B cell (primary cell): ENCODE measurements at regions not wholly inside any gene's neighbourhood (a gene's known extent, or its start where the extent isn't known, plus 50 kb on each side); places are given as distances from the start of the nearest gene placed in this dataset.

Experiments
- ATAC-seq: fragments of 200-7000 bp; cut with Tn5 transposase; one replicate; pipeline ENCODE4 v1.10.0; 2021; ENCODE audit warnings: low read depth, mild to moderate bottlenecking, moderate number of reproducible peaks, moderate library complexity
- CTCF ChIA-PET: fragments of 350-600 bp; sonication (Branson Sonifier 250); formaldehyde crosslinking; loops from one replicate; lab custom pipeline; 2021; ENCODE audit warnings: antibody characterized with exemption, inconsistent platforms; lab: Charles Lee
- POLR2A ChIA-PET: fragments of 350-600 bp; sonication (Branson Sonifier 250); formaldehyde crosslinking; loops from one replicate; lab custom pipeline; 2021; ENCODE audit warnings: antibody characterized with exemption; lab: Charles Lee
- DNase-seq: peaks from one replicate; pipeline ENCODE4 v3.0.0; 2013
- H2AFZ ChIP-seq: 2 replicates; pipeline ENCODE4 v1.6.1; 2012; ENCODE audit warnings: mild to moderate bottlenecking, low read depth, low read length; ENCODE audit not compliant: insufficient read depth, poor library complexity, severe bottlenecking
- H3K27ac ChIP-seq, 2 donors: 1 replicate in 1 of 2; 2 replicates in 1 of 2; pipeline ENCODE4 v1.5.1; 2012 to 2013; ENCODE audit warnings: low read length in 2 of 2, mild to moderate bottlenecking in 2 of 2, moderate library complexity in 1 of 2
- H3K27me3 ChIP-seq, 4 experiments: fragments of 200-600 bp in 1 of 4; sonication (generic) in 1 of 4; replicated peaks in 1 of 4; 1 replicate in 2 of 4; 2 replicates in 2 of 4; pipeline versions ENCODE4 v1.6.1 to v1.7.0; 2013 to 2016; ENCODE audit warnings: low read length in 3 of 4, mild to moderate bottlenecking in 2 of 4, mixed read lengths in 1 of 4, moderate library complexity in 1 of 4; ENCODE audit not compliant: insufficient read depth in 4 of 4, control insufficient read depth in 3 of 4; ENCODE audit errors: control extremely low read depth in 1 of 4
- H3K36me3 ChIP-seq, 2 experiments: replicated peaks in 1 of 2; 1 replicate in 1 of 2; 2 replicates in 1 of 2; pipeline versions ENCODE4 v1.6.1 to v1.7.1; 2013; ENCODE audit warnings: low read length in 1 of 2; ENCODE audit not compliant: insufficient read depth in 2 of 2, control insufficient read depth in 1 of 2; ENCODE audit errors: control extremely low read depth in 1 of 2, extremely low read depth in 1 of 2
- H3K4me1 ChIP-seq, 2 donors: fragments of 200-600 bp in 1 of 2; sonication (generic) in 1 of 2; 1 replicate in 1 of 2; 2 replicates in 1 of 2; pipeline versions ENCODE4 v1.5.1 to v1.6.1; 2013 to 2017; ENCODE audit warnings: low read length in 2 of 2; ENCODE audit not compliant: control insufficient read depth in 2 of 2, insufficient read depth in 2 of 2
- H3K4me2 ChIP-seq: replicated peaks from 2 replicates; pipeline ENCODE3; 2012; ENCODE audit warnings: mild to moderate bottlenecking, low read depth, low read length; ENCODE audit not compliant: poor library complexity, severe bottlenecking
- H3K4me3 ChIP-seq, 5 experiments: fragments of 200-600 bp in 1 of 5; sonication (generic) in 1 of 5; 1 replicate in 3 of 5; 2 replicates in 2 of 5; pipeline versions ENCODE4 v1.5.1 to v1.7.0; 2011 to 2016; ENCODE audit warnings: low read length in 4 of 5, mild to moderate bottlenecking in 4 of 5, low read depth in 2 of 5, control low read depth in 1 of 5, moderate library complexity in 1 of 5; ENCODE audit not compliant: insufficient read depth in 1 of 5; ENCODE audit errors: control extremely low read depth in 1 of 5, extremely low read depth in 1 of 5
- H3K79me2 ChIP-seq: fragments of 200-600 bp; sonication (generic); one replicate; pipeline ENCODE4 v1.6.0; 2016; ENCODE audit warnings: low read length; ENCODE audit not compliant: control insufficient read depth, insufficient read depth
- H3K9ac ChIP-seq: fragments of 200-600 bp; sonication (generic); 2 replicates; pipeline ENCODE4 v1.6.1; 2017; ENCODE audit warnings: mild to moderate bottlenecking, low read length, moderate library complexity
- H3K9me3 ChIP-seq, 3 donors: one replicate each; pipeline versions ENCODE4 v1.6.1 to v1.7.1; 2013; ENCODE audit warnings: low read length in 2 of 3; ENCODE audit not compliant: control insufficient read depth in 2 of 3, insufficient read depth in 1 of 3; ENCODE audit errors: control extremely low read depth in 1 of 3
- H4K20me1 ChIP-seq: 2 replicates; pipeline ENCODE4 v1.6.0; 2012; ENCODE audit warnings: mild to moderate bottlenecking, low read length; ENCODE audit not compliant: insufficient read depth, control insufficient read depth, poor library complexity, severe bottlenecking
- H3K27ac Mint-ChIP-seq: one replicate; pipeline ENCODE4 v1.8.0; 2021; ENCODE audit warnings: mixed read lengths
- H3K27me3 Mint-ChIP-seq: one replicate; pipeline ENCODE4 v1.8.0; 2021; ENCODE audit warnings: mixed read lengths
- H3K4me1 Mint-ChIP-seq: one replicate; pipeline ENCODE4 v1.8.0; 2021; ENCODE audit warnings: mixed read lengths
- H3K4me3 Mint-ChIP-seq: one replicate; pipeline ENCODE4 v1.8.0; 2021; ENCODE audit warnings: mixed read lengths
- H3K9me3 Mint-ChIP-seq: one replicate; pipeline ENCODE4 v1.8.0; 2022; ENCODE audit warnings: mixed read lengths; ENCODE audit not compliant: insufficient read depth
- CTCF ChIP-seq: fragments of 200-600 bp; IDR thresholded peaks from one replicate; pipeline ENCODE4 v1.8.0; 2022; ENCODE audit warnings: antibody characterized with exemption, mild to moderate bottlenecking
- EZH2 ChIP-seq: IDR thresholded peaks from 2 replicates; pipeline ENCODE4 v1.6.1; 2012; ENCODE audit warnings: borderline replicate concordance, low read depth, mild to moderate bottlenecking, moderate library complexity, low read length; ENCODE audit not compliant: insufficient read depth, poor library complexity, severe bottlenecking
- WGBS: methylation state at CpG from one replicate; pipeline ENCODE4 v1.1.5; 2013; ENCODE audit warnings: missing lambda C conversion rate; ENCODE audit not compliant: insufficient coverage; 5-methylcytosine and 5-hydroxymethylcytosine counted together
- intact Hi-C: fragments of 100-400 bp; cut with micrococcal nuclease; formaldehyde crosslinking; loops from one replicate; pipeline ENCODE4 v1.10.0; 2022

GRCh38 chr18:47457614-47458013, 206.2 kb upstream of the SKOR2 start:
- Mint-ChIP-seq H3K4me3 (no peak overlapping the region), H3K9me3 (no peaks in the 10 kb centered on the region), H3K4me1 (no peaks in the 10 kb centered on the region), H3K27me3 (peaks cover 6% of the 10 kb centered on the region), H3K27ac (no peak overlapping the region)
- intact Hi-C loops = no loop called here
- Histone ChIP-seq H3K4me2 (no peak overlapping the region), H3K27ac (no peak overlapping the region), H3K9me3 (no peaks in the 10 kb centered on the region), H3K27me3 (peaks cover 0 to 10% (median 0%) of the 10 kb centered on the region in 4 experiments), H3K4me1 (no peaks in the 10 kb centered on the region), H2AFZ (no peak overlapping the region), H3K36me3 (no peaks in the 10 kb centered on the region), H3K79me2 (no peaks in the 10 kb centered on the region), H4K20me1 (no peaks in the 10 kb centered on the region), H3K9ac (no peak overlapping the region), H3K4me3 (no peak overlapping the region)
- no peak for DNase-seq
- ATAC-seq = no peak
- ChIA-PET POLR2A (no interaction called here), CTCF (no interaction called here)
- WGBS = no CpG with 5 or more reads among the region's 1 CpG
- no peak for TF ChIP-seq EZH2
- TF ChIP-seq CTCF = no peak

- CTCF ChIA-PET = no interaction called here
- ATAC-seq = no peak
- intact Hi-C loops = no loop called here
Measured at GRCh38 chr18:47453038-47453437, 201.6 kb upstream of the SKOR2 start.

More at GRCh38 chr18:47453038-47453437, 201.6 kb upstream of the SKOR2 start:
- no peak overlapping the region for H3K4me2 ChIP-seq
- no peak for DNase-seq
- no peaks in the 10 kb centered on the region for H4K20me1 ChIP-seq
- no peaks in the 10 kb centered on the region for H3K4me1 Mint-ChIP-seq
- TF ChIP-seq CTCF = no peak
- TF ChIP-seq EZH2 = no peak
- no peaks in the 10 kb centered on the region for H3K9me3 ChIP-seq
- no peak overlapping the region for H3K27ac Mint-ChIP-seq
- H3K4me3 ChIP-seq = no peak overlapping the region
- H3K79me2 ChIP-seq = no peaks in the 10 kb centered on the region
- WGBS = 94% methylated on average over 3 of the region's 4 CpGs
- H3K27me3 ChIP-seq = peaks cover 0 to 14% (median 0%) of the 10 kb centered on the region in 4 experiments
- H3K27ac ChIP-seq = no peak overlapping the region
- H3K27me3 Mint-ChIP-seq = peaks cover 6% of the 10 kb centered on the region
- no peak overlapping the region for H2AFZ ChIP-seq
- no peaks in the 10 kb centered on the region for H3K36me3 ChIP-seq
- no peak overlapping the region for H3K9ac ChIP-seq
- H3K9me3 Mint-ChIP-seq = no peaks in the 10 kb centered on the region
- no peaks in the 10 kb centered on the region for H3K4me1 ChIP-seq
- no peak overlapping the region for H3K4me3 Mint-ChIP-seq
- POLR2A ChIA-PET = no interaction called here
